ENCODE measurements at regions not wholly inside any gene's neighbourhood (a gene's known extent, or its start where the extent isn't known, plus 50 kb on each side); places are given as distances from the start of the nearest gene placed in this dataset.

- Histone ChIP-seq H3K27ac (no peak overlapping the region), H3K4me3 (ENCODE audit: low read depth, low read length) (no peak overlapping the region), H3K36me3 (replicated peaks) (peaks cover 66% of the 10 kb centered on the region), H3K27me3 (replicated peaks) (no peaks in the 10 kb centered on the region)
- TF ChIP-seq CTCF (IDR thresholded peaks at IDR 0.05; ENCODE audit: low read depth, low read length, missing control alignments), result no peak
- peak; percentile 56 for DNase-seq
- in situ Hi-C loops (cut with HindIII; ENCODE audit: low pct_ligation_motif_present, low sequenced_read_pairs), result loop anchor here (25.0 kb wide), 1 partner anchor 596 kb away; no protein-coding TSS in a partner anchor
These were observed 198.9 kb upstream of the RGS6 start for GRCh38 chr14:71733210-71733883.

GRCh38 chr14:71734076-71734475 is 198.2 kb upstream of the RGS6 start:
- in situ Hi-C loops (cut with HindIII; ENCODE audit: low pct_ligation_motif_present, low sequenced_read_pairs), result loop anchor here (25.0 kb wide), 1 partner anchor 597 kb away; no protein-coding TSS in a partner anchor
- Histone ChIP-seq H3K27me3 (replicated peaks) (no peaks in the 10 kb centered on the region), H3K36me3 (replicated peaks) (peaks cover 68% of the 10 kb centered on the region), H3K4me3 (ENCODE audit: low read depth, low read length) (no peak overlapping the region), H3K27ac (no peak overlapping the region)
- TF ChIP-seq CTCF (IDR thresholded peaks at IDR 0.05; ENCODE audit: low read depth, low read length, missing control alignments), result no peak
- DNase-seq, result no peak

GRCh38 chr14:71734885-71735284 is 197.3 kb upstream of the RGS6 start:
- Histone ChIP-seq H3K27ac (no peak overlapping the region), H3K36me3 (replicated peaks) (peaks cover 64% of the 10 kb centered on the region), H3K27me3 (replicated peaks) (no peaks in the 10 kb centered on the region), H3K4me3 (ENCODE audit: low read depth, low read length) (no peak overlapping the region)
- DNase-seq, result no peak
- no peak for TF ChIP-seq CTCF (IDR thresholded peaks at IDR 0.05; ENCODE audit: low read depth, low read length, missing control alignments)
- in situ Hi-C loops (cut with HindIII; ENCODE audit: low pct_ligation_motif_present, low sequenced_read_pairs), result loop anchor here (25.0 kb wide), 1 partner anchor 598 kb away; no protein-coding TSS in a partner anchor

GRCh38 chr14:71737760-71738159 is 194.5 kb upstream of the RGS6 start:
- peaks cover 40% of the 10 kb centered on the region for H3K36me3 ChIP-seq (replicated peaks)
- H3K27ac ChIP-seq, result no peak overlapping the region
- no peak for TF ChIP-seq CTCF (IDR thresholded peaks at IDR 0.05; ENCODE audit: low read depth, low read length, missing control alignments)
- no peaks in the 10 kb centered on the region for H3K27me3 ChIP-seq (replicated peaks)
- no peak overlapping the region for H3K4me3 ChIP-seq (ENCODE audit: low read depth, low read length)
- no peak for DNase-seq
- in situ Hi-C loops (cut with HindIII; ENCODE audit: low pct_ligation_motif_present, low sequenced_read_pairs), result loop anchor here (25.0 kb wide), 1 partner anchor 600 kb away; no protein-coding TSS in a partner anchor

- peak; percentile 40 for TF ChIP-seq CTCF (IDR thresholded peaks at IDR 0.05; ENCODE audit: low read depth, low read length, missing control alignments)
- in situ Hi-C loops (cut with HindIII; ENCODE audit: low pct_ligation_motif_present, low sequenced_read_pairs), result loop anchor here (25.0 kb wide), 1 partner anchor 602 kb away; no protein-coding TSS in a partner anchor
- DNase-seq, result no peak
- no peaks in the 10 kb centered on the region for H3K27me3 ChIP-seq (replicated peaks)
- H3K27ac ChIP-seq, result no peak overlapping the region
- H3K36me3 ChIP-seq (replicated peaks), result peaks cover 32% of the 10 kb centered on the region
- no peak overlapping the region for H3K4me3 ChIP-seq (ENCODE audit: low read depth, low read length)
These were observed 192.8 kb upstream of the RGS6 start for GRCh38 chr14:71739273-71739990.

All from brain microvascular endothelial cell (primary cell).